H9 (cell line): ENCODE measurements at regions not wholly inside any gene's neighbourhood (a gene's known extent, or its start where the extent isn't known, plus 50 kb on each side); places are given as distances from the start of the nearest gene placed in this dataset.

Experiments
- DNase-seq: peaks from one replicate; pipeline ENCODE4 v3.0.0-alpha.2; 2017
- H2AFZ ChIP-seq: one replicate; pipeline ENCODE4 v1.6.1; 2013; ENCODE audit warnings: mild to moderate bottlenecking, low read length, control low read depth, moderate library complexity
- H2AK5ac ChIP-seq: 2 replicates; pipeline ENCODE4 v1.6.1; 2013; ENCODE audit warnings: low read length, control low read depth, mixed read lengths; ENCODE audit not compliant: insufficient read length
- H2BK120ac ChIP-seq: one replicate; pipeline ENCODE4 v1.6.1; 2013; ENCODE audit warnings: low read depth, mild to moderate bottlenecking, low read length, control low read depth, inconsistent platforms; ENCODE audit not compliant: poor library complexity, severe bottlenecking
- H2BK12ac ChIP-seq: 2 replicates; pipeline ENCODE4 v1.6.1; 2013; ENCODE audit warnings: low read length, control low read depth, mixed read lengths, low read depth; ENCODE audit not compliant: insufficient read length
- H2BK15ac ChIP-seq: 2 replicates; pipeline ENCODE4 v1.6.1; 2013; ENCODE audit warnings: low read depth, low read length, control low read depth
- H2BK20ac ChIP-seq: one replicate; pipeline ENCODE4 v1.6.1; 2013; ENCODE audit warnings: low read depth, mild to moderate bottlenecking, low read length, control low read depth, inconsistent platforms; ENCODE audit not compliant: poor library complexity, severe bottlenecking
- H2BK5ac ChIP-seq: 2 replicates; pipeline ENCODE4 v1.6.1; 2013; ENCODE audit warnings: low read length, control low read depth, mixed read lengths; ENCODE audit not compliant: insufficient read length
- H3K14ac ChIP-seq: 2 replicates; pipeline ENCODE4 v1.6.1; 2013; ENCODE audit warnings: low read length, control low read depth; ENCODE audit not compliant: insufficient read depth
- H3K18ac ChIP-seq: 2 replicates; pipeline ENCODE4 v1.6.1; 2013; ENCODE audit warnings: low read depth, mild to moderate bottlenecking, mixed read lengths, low read length, control low read depth; ENCODE audit not compliant: insufficient read length
- H3K23ac ChIP-seq: 2 replicates; pipeline ENCODE4 v1.6.1; 2013; ENCODE audit warnings: low read length, control low read depth, mixed read lengths, low read depth; ENCODE audit not compliant: insufficient read length
- H3K23me2 ChIP-seq: 2 replicates; pipeline ENCODE4 v1.6.1; 2013; ENCODE audit warnings: low read depth, mild to moderate bottlenecking, mixed read lengths, low read length, control low read depth; ENCODE audit not compliant: insufficient read length, poor library complexity, severe bottlenecking
- H3K27ac ChIP-seq: 2 replicates; pipeline ENCODE4 v1.5.1; 2013; ENCODE audit warnings: low read length, control low read depth, mixed read lengths, low read depth; ENCODE audit not compliant: insufficient read length
- H3K27me3 ChIP-seq: 2 replicates; pipeline ENCODE4 v1.6.1; 2013; ENCODE audit warnings: low read length, control low read depth, inconsistent platforms; ENCODE audit not compliant: insufficient read depth
- H3K4ac ChIP-seq: 2 replicates; pipeline ENCODE4 v1.6.1; 2013; ENCODE audit warnings: low read depth, mild to moderate bottlenecking, control low read depth, inconsistent platforms, low read length, moderate library complexity
- H3K4me1 ChIP-seq: 2 replicates; pipeline ENCODE4 v1.6.1; 2013; ENCODE audit warnings: low read length, control low read depth, inconsistent platforms; ENCODE audit not compliant: insufficient read depth
- H3K4me2 ChIP-seq: 2 replicates; pipeline ENCODE4 v1.6.1; 2013; ENCODE audit warnings: low read length, control low read depth, mixed read lengths; ENCODE audit not compliant: insufficient read length, insufficient read depth
- H3K56ac ChIP-seq: 2 replicates; pipeline ENCODE4 v1.6.1; 2013; ENCODE audit warnings: low read depth, mild to moderate bottlenecking, mixed read lengths, low read length, control low read depth; ENCODE audit not compliant: insufficient read length
- H3K79me1 ChIP-seq: 2 replicates; pipeline ENCODE4 v1.6.1; 2013; ENCODE audit warnings: low read depth, mild to moderate bottlenecking, moderate library complexity, low read length, control low read depth, inconsistent platforms; ENCODE audit not compliant: insufficient read depth, poor library complexity, severe bottlenecking
- H3K79me2 ChIP-seq: 2 replicates; pipeline ENCODE4 v1.6.1; 2013; ENCODE audit warnings: low read length, control low read depth, inconsistent platforms; ENCODE audit not compliant: insufficient read depth
- H3K9ac ChIP-seq: 2 replicates; pipeline ENCODE4 v1.6.1; 2013; ENCODE audit warnings: low read length, control low read depth, mixed read lengths; ENCODE audit not compliant: insufficient read length; ENCODE audit errors: extremely low read depth
- H3K9me3 ChIP-seq: one replicate; pipeline ENCODE4 v1.6.1; 2013; ENCODE audit warnings: low read depth, low read length, inconsistent platforms; ENCODE audit not compliant: control insufficient read depth
- H3T11ph ChIP-seq: one replicate; pipeline ENCODE4 v1.6.1; 2013; ENCODE audit warnings: mild to moderate bottlenecking, low read length, control low read depth, inconsistent platforms
- H4K20me1 ChIP-seq: one replicate; pipeline ENCODE4 v1.6.1; 2013; ENCODE audit not compliant: control insufficient read depth, insufficient read length, insufficient read depth
- H4K5ac ChIP-seq: 2 replicates; pipeline ENCODE4 v1.6.1; 2013; ENCODE audit warnings: low read depth, mild to moderate bottlenecking, mixed read lengths, low read length, control low read depth; ENCODE audit not compliant: insufficient read length
- H4K8ac ChIP-seq: replicated peaks from 2 replicates; pipeline ENCODE4 v1.6.1; 2013; ENCODE audit warnings: low read length, control low read depth, mixed read lengths, low read depth; ENCODE audit not compliant: insufficient read length
- H4K91ac ChIP-seq: 2 replicates; pipeline ENCODE4 v1.6.1; 2013; ENCODE audit warnings: low read depth, mild to moderate bottlenecking, moderate library complexity, mixed read lengths, low read length, control low read depth; ENCODE audit not compliant: insufficient read length
- H3K27ac Mint-ChIP-seq, 3 experiments: 2 replicates in 2 of 3; 3 replicates in 1 of 3; pipeline ENCODE4 v1.8.0; 2020 to 2021; ENCODE audit warnings: mixed read lengths in 3 of 3, mild to moderate bottlenecking in 1 of 3, moderate library complexity in 1 of 3
- H3K27me3 Mint-ChIP-seq: 2 replicates; pipeline ENCODE4 v1.8.0; 2021; ENCODE audit warnings: low read depth, mild to moderate bottlenecking, moderate library complexity, mixed read lengths
- H3K36me3 Mint-ChIP-seq, 3 experiments: 2 replicates in 2 of 3; 3 replicates in 1 of 3; pipeline ENCODE4 v1.8.0; 2020 to 2021; ENCODE audit warnings: low read depth in 3 of 3, mixed read lengths in 3 of 3; ENCODE audit not compliant: insufficient read depth in 1 of 3
- H3K4me1 Mint-ChIP-seq, 2 experiments: 2 replicates each; pipeline ENCODE4 v1.8.0; 2020; ENCODE audit warnings: mixed read lengths in 2 of 2
- H3K4me3 Mint-ChIP-seq, 2 experiments: 2 replicates in 1 of 2; 3 replicates in 1 of 2; pipeline ENCODE4 v1.8.0; 2020 to 2021; ENCODE audit warnings: mild to moderate bottlenecking in 2 of 2, mixed read lengths in 2 of 2, moderate library complexity in 1 of 2
- H3K9me3 Mint-ChIP-seq, 2 experiments: 2 replicates in 1 of 2; 3 replicates in 1 of 2; pipeline ENCODE4 v1.8.0; 2020; ENCODE audit warnings: mild to moderate bottlenecking in 2 of 2, mixed read lengths in 2 of 2, moderate library complexity in 1 of 2
- CTCF ChIP-seq: fragments of 200-600 bp; sonication (generic); conservative IDR thresholded peaks from 3 replicates; pipeline ENCODE4 v1.8.0; 2021; ENCODE audit warnings: antibody characterized with exemption, mild to moderate bottlenecking
- WGBS: extraction: QIAGEN DNeasy Blood & Tissue Kit; methylation state at CpG from one replicate; pipeline ENCODE4 v1.1.7; 2013; ENCODE audit warnings: missing lambda C conversion rate, low lambda C conversion rate, mixed read lengths; ENCODE audit not compliant: insufficient read length; ENCODE audit errors: extremely low coverage; 5-methylcytosine and 5-hydroxymethylcytosine counted together

DNA sequence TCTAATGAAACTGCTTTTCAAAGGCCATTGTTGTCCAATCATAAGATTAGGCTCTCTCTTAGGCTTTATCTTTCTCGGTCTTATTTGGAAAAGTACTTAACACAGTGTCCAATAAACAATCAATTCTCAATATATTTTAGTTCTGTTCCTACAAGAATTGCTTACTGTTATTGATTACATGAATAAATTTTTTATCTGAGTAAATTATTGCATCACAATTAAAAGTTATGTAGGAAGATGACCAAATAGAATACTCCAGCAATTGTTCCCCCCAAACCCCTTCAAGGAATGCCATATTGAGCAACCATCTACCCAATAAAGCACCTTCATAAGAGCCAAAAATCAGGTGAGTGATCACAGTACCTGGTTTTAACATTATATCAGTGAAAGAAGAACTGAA is 55.0 kb upstream of the RFX7 start:
- no peaks in the 10 kb centered on the region for H3K27me3 Mint-ChIP-seq
- TF ChIP-seq CTCF: no peak
- WGBS: no CpG with 5 or more reads among the region's 1 CpG

More for the DNA sequence above, 55.0 kb upstream of the RFX7 start:
- Histone ChIP-seq H2BK5ac (no peak overlapping the region), H3K9me3 (no peaks in the 10 kb centered on the region), H2BK120ac (no peak overlapping the region), H3K79me1 (no peaks in the 10 kb centered on the region), H3K14ac (no peak overlapping the region), H2BK12ac (no peak overlapping the region), H2BK15ac (no peak overlapping the region), H4K5ac (no peak overlapping the region), H3K27me3 (no peaks in the 10 kb centered on the region), H3K18ac (no peak overlapping the region), H3K79me2 (no peaks in the 10 kb centered on the region), H4K91ac (no peak overlapping the region), H2AFZ (no peak overlapping the region), H3K23me2 (no peaks in the 10 kb centered on the region), H2AK5ac (no peak overlapping the region), H3K27ac (no peak overlapping the region), H3K56ac (no peak overlapping the region), H3K4me1 (no peaks in the 10 kb centered on the region), H3K9ac (no peak overlapping the region), H2BK20ac (no peak overlapping the region), H3K23ac (no peak overlapping the region), H4K20me1 (no peaks in the 10 kb centered on the region), H3K4ac (no peak overlapping the region), H3T11ph (no peak overlapping the region), H3K4me2 (no peak overlapping the region), H4K8ac (no peak overlapping the region)
- Mint-ChIP-seq H3K27ac (no peak overlapping the region; a peak in 1 of 7 replicates), H3K36me3 (no peaks in the 10 kb centered on the region), H3K4me1 (0 out of 4 replicates have a peak, but pooled peaks cover 2 to 3% of the 10 kb centered on the region in 2 experiments), H3K4me3 (no peak overlapping the region), H3K9me3 (no peaks in the 10 kb centered on the region; a peak in 1 of 5 replicates)
- no peak for DNase-seq
